ENCODE measurements at regions not wholly inside any gene's neighbourhood (a gene's known extent, or its start where the extent isn't known, plus 50 kb on each side); places are given as distances from the start of the nearest gene placed in this dataset.

DNA sequence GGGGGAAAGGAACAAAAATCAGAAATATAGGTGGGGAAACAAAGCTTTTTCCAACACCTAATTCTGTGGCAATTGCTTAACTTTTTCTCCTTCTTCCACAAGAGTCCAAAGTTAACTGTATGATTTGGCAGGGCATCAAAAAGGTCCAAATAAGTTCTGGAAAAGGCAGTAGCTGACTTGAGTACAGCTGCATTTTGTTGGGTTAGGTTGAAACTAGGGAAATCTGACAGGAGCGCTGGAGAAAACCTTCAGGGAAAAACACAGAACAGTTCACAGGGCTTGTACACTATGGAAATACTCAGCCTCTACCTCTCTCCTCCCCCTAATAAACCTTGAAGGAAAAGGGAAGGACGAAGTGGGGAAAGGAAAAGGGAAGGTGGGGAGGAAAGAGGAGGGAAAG lies 438.6 kb downstream of the ZEB2 start:
- no peak for DNase-seq (ENCODE audit: low spot score)
- Histone ChIP-seq H3K4me3 (no peak overlapping the region), H3K27ac (no peak overlapping the region)
- TF ChIP-seq, protein P1, sequence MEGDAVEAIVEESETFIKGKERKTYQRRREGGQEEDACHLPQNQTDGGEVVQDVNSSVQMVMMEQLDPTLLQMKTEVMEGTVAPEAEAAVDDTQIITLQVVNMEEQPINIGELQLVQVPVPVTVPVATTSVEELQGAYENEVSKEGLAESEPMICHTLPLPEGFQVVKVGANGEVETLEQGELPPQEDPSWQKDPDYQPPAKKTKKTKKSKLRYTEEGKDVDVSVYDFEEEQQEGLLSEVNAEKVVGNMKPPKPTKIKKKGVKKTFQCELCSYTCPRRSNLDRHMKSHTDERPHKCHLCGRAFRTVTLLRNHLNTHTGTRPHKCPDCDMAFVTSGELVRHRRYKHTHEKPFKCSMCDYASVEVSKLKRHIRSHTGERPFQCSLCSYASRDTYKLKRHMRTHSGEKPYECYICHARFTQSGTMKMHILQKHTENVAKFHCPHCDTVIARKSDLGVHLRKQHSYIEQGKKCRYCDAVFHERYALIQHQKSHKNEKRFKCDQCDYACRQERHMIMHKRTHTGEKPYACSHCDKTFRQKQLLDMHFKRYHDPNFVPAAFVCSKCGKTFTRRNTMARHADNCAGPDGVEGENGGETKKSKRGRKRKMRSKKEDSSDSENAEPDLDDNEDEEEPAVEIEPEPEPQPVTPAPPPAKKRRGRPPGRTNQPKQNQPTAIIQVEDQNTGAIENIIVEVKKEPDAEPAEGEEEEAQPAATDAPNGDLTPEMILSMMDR (IDR thresholded peaks at IDR 0.05): no peak

DNA sequence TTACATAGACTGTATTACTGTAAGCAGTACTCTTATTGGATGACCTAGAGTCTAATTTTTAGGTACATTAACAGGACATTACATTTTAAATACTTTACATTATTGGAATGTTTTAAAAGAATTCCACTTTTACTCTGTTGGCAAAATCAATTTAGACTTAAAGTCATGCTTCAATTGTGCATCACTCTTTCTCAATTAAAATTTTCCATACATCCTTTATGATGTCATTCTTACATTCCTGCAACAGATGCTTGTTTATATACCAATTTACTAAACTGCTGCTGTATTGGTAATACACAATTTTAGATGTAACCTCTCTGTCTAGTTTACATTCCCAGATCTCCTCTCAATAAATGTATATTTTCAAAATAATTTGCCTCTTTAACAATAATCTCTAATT lies 440.1 kb downstream of the ZEB2 start:
- no peak for DNase-seq (ENCODE audit: low spot score)
- H3K4me3 ChIP-seq: no peak overlapping the region
- TF ChIP-seq, protein P1 (IDR thresholded peaks at IDR 0.05): no peak
- H3K27ac ChIP-seq: no peak overlapping the region

DNA sequence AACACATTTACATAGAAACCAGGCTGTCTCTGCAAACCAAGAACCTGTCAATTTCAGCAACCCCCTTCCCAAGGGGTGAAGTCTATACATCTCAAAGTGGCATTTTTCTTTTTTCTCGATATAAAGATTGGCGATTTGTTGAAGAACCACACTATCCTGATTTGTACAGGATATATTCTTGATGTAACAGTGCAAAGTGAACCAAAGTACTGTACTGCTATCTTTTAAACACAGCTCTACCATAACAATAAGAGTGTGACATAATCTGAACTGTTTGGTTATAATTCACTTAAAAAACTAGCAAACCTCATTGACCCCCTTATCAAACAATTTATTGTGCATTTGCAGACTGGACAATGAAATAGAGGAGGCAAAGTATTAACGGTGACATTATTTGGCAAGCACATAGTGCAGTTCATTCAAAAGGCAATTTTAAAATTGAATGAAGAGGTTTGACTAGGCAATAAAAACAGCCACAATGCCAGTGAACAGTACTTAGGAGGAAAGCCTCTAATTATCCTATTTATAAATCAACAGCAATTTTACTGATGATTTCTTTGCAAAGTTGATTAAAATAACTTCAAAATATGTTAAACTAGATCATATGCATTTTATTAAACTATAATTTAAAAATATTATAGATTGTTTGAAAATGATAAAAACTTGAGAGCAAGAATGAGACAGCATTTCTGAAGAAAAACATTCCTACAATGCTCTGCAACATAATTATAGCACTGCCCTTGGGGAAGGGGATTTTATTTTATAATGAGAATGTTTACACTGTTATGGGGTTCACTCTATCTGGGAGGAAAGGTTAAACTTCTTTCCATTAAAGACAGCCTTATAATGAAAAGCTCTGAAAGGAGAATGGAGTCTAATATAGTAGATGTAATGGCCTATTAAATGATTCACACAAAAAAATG lies 440.9 kb downstream of the ZEB2 start:
- no peak for DNase-seq (ENCODE audit: low spot score)
- no peak overlapping the region for H3K4me3 ChIP-seq
- H3K27ac ChIP-seq: no peak overlapping the region
- TF ChIP-seq, protein P1 (IDR thresholded peaks at IDR 0.05): no peak

DNA sequence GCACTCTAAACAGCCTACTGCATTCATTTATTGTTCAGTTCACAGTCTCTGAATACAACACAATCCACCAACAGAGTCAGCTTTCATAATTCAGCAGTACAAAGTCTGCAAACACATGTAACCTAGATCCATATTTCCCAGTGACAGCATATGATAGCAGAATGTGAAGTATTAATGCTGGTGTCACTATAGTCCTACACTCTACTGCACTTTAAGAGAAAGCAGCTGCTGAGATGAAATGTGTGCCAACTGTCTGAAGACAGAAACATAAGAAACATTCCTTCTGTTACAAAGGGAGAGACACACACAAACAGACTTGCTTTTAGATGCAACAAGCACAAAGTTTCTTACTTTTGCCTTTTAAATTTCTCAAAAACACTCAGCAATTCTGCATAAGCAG lies 441.8 kb downstream of the ZEB2 start:
- TF ChIP-seq, protein P1 (IDR thresholded peaks at IDR 0.05): no peak
- no peak for DNase-seq (ENCODE audit: low spot score)
- H3K4me3 ChIP-seq: no peak overlapping the region
- no peak overlapping the region for H3K27ac ChIP-seq

DNA sequence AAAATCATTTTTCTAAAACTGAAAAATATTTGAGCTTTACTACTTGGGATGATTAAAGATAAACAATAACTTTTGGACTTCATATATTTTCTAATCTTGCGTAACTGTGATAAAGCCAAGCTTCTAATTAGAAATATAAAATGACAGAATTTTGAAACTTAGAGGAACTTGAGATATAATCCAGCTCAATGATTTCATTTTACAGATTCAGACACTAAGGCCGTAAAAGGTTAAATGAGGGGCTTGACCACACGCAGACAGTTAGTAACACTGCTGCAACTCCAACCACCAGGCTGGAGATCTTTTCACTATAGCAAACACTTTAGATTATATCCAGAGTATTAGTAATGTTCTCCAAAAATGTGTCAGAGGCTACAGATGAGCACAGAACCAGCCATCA lies 445.5 kb downstream of the ZEB2 start:
- Histone ChIP-seq H3K4me3 (no peak overlapping the region), H3K27ac (no peak overlapping the region)
- TF ChIP-seq, protein P1 (IDR thresholded peaks at IDR 0.05): no peak
- DNase-seq (ENCODE audit: low spot score): no peak

DNA sequence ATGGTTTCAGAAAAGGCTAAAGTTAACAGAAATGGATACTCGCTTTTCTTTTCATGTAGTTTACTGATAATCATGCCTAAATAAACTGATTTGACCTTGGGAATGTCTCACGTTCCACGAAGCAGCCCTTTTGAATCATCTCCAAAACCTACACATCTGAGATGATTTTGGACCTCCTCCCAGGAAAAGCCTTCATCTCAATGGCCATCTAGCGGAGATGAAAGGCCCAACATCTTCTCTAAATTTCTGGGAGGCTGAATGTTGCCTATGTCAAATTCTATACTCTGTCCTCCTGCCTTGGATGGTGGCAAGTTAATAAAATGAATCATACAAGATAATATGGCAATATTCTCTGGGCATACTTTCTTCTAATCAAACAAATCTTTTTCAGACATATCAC lies 448.5 kb downstream of the ZEB2 start:
- Histone ChIP-seq H3K27ac (peak overlapping the region in 1 of 2 donors; percentile 11), H3K4me3 (peak overlapping the region; percentile 6)
- TF ChIP-seq, protein P1 (IDR thresholded peaks at IDR 0.05): no peak
- no peak for DNase-seq (ENCODE audit: low spot score)

DNA sequence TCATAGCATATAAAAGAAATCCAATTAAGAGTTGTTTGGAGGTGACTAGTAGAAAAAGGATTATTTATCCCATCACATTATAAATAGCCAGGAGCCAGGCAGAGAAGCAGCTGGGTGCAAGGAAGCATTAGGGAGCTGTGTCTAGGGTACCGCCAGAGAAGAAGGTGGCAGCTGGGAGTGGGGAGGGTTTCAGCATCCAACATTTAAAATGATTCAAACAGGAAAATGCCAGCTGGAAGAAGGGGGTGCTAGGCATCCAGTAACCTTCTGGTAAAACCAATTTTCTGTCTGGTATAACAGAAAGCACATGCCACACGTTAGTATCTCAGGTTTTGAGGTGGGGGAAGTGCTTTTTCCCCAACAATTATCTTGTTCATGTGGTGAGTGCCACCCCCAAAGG lies 452.4 kb downstream of the ZEB2 start:
- Histone ChIP-seq H3K4me3 (no peak overlapping the region), H3K27ac (no peak overlapping the region)
- TF ChIP-seq, protein P1 (IDR thresholded peaks at IDR 0.05): no peak
- no peak for DNase-seq (ENCODE audit: low spot score)

All from coronary artery (tissue), 2 donors.